H1 (cell line): ENCODE measurements at regions not wholly inside any gene's neighbourhood (a gene's known extent, or its start where the extent isn't known, plus 50 kb on each side); places are given as distances from the start of the nearest gene placed in this dataset.

ENCODE experiments used
- CHD2 ChIP-seq: IDR thresholded peaks from 2 replicates; pipeline ENCODE4 v1.6.1; 2012; ENCODE audit warnings: low read length, improper control_type of control experiment
- HDAC6 ChIP-seq: IDR thresholded peaks from one replicate; pipeline ENCODE4 v1.7.1; 2012; ENCODE audit warnings: low read depth, mild to moderate bottlenecking, inconsistent platforms, low read length, moderate library complexity
- JUN ChIP-seq: IDR thresholded peaks from 2 replicates; pipeline ENCODE4 v1.6.1; 2011; ENCODE audit warnings: low read depth, mild to moderate bottlenecking, improper control_type of control experiment, low read length
- NANOG ChIP-seq: IDR thresholded peaks from 2 replicates; pipeline ENCODE4 v1.6.1; 2011; ENCODE audit warnings: low read length, low read depth, mild to moderate bottlenecking, inconsistent platforms; ENCODE audit not compliant: insufficient read depth, poor library complexity, severe bottlenecking
- TBP ChIP-seq: IDR thresholded peaks from 2 replicates; pipeline ENCODE4 v1.6.1; 2011; ENCODE audit warnings: low read depth, low read length, improper control_type of control experiment
- TF ChIP-seq, protein P1 (sequence below): fragments of 300-600 bp; sonication (generic); IDR thresholded peaks from 2 replicates; pipeline ENCODE4 v1.7.1; 2012; ENCODE audit warnings: low read length, moderate library complexity, mild to moderate bottlenecking, inconsistent platforms; ENCODE audit not compliant: insufficient replicate concordance

DNA sequence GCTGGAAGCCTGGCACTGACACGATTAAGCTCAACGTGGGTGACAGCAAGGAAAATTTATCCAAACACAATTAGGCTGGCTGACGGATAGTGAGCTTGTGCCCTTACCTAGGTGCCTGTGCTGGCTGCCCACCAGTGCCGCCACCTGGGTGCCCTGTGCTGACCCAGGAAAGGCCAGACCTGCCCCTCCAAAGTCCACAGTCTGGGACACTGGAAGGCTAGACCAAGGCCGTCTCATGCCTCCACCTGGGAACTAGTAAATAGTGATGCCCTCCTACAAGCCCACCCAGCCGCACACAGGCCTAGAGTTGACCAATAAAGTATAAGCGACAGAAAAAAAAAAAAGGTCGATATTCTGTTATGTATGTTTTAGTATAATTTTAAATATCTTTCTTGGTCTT lies 142.6 kb upstream of the MCHR2 start (continued):
- TF ChIP-seq, protein P1, sequence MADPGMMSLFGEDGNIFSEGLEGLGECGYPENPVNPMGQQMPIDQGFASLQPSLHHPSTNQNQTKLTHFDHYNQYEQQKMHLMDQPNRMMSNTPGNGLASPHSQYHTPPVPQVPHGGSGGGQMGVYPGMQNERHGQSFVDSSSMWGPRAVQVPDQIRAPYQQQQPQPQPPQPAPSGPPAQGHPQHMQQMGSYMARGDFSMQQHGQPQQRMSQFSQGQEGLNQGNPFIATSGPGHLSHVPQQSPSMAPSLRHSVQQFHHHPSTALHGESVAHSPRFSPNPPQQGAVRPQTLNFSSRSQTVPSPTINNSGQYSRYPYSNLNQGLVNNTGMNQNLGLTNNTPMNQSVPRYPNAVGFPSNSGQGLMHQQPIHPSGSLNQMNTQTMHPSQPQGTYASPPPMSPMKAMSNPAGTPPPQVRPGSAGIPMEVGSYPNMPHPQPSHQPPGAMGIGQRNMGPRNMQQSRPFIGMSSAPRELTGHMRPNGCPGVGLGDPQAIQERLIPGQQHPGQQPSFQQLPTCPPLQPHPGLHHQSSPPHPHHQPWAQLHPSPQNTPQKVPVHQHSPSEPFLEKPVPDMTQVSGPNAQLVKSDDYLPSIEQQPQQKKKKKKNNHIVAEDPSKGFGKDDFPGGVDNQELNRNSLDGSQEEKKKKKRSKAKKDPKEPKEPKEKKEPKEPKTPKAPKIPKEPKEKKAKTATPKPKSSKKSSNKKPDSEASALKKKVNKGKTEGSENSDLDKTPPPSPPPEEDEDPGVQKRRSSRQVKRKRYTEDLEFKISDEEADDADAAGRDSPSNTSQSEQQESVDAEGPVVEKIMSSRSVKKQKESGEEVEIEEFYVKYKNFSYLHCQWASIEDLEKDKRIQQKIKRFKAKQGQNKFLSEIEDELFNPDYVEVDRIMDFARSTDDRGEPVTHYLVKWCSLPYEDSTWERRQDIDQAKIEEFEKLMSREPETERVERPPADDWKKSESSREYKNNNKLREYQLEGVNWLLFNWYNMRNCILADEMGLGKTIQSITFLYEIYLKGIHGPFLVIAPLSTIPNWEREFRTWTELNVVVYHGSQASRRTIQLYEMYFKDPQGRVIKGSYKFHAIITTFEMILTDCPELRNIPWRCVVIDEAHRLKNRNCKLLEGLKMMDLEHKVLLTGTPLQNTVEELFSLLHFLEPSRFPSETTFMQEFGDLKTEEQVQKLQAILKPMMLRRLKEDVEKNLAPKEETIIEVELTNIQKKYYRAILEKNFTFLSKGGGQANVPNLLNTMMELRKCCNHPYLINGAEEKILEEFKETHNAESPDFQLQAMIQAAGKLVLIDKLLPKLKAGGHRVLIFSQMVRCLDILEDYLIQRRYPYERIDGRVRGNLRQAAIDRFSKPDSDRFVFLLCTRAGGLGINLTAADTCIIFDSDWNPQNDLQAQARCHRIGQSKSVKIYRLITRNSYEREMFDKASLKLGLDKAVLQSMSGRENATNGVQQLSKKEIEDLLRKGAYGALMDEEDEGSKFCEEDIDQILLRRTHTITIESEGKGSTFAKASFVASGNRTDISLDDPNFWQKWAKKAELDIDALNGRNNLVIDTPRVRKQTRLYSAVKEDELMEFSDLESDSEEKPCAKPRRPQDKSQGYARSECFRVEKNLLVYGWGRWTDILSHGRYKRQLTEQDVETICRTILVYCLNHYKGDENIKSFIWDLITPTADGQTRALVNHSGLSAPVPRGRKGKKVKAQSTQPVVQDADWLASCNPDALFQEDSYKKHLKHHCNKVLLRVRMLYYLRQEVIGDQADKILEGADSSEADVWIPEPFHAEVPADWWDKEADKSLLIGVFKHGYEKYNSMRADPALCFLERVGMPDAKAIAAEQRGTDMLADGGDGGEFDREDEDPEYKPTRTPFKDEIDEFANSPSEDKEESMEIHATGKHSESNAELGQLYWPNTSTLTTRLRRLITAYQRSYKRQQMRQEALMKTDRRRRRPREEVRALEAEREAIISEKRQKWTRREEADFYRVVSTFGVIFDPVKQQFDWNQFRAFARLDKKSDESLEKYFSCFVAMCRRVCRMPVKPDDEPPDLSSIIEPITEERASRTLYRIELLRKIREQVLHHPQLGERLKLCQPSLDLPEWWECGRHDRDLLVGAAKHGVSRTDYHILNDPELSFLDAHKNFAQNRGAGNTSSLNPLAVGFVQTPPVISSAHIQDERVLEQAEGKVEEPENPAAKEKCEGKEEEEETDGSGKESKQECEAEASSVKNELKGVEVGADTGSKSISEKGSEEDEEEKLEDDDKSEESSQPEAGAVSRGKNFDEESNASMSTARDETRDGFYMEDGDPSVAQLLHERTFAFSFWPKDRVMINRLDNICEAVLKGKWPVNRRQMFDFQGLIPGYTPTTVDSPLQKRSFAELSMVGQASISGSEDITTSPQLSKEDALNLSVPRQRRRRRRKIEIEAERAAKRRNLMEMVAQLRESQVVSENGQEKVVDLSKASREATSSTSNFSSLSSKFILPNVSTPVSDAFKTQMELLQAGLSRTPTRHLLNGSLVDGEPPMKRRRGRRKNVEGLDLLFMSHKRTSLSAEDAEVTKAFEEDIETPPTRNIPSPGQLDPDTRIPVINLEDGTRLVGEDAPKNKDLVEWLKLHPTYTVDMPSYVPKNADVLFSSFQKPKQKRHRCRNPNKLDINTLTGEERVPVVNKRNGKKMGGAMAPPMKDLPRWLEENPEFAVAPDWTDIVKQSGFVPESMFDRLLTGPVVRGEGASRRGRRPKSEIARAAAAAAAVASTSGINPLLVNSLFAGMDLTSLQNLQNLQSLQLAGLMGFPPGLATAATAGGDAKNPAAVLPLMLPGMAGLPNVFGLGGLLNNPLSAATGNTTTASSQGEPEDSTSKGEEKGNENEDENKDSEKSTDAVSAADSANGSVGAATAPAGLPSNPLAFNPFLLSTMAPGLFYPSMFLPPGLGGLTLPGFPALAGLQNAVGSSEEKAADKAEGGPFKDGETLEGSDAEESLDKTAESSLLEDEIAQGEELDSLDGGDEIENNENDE = no peak
- no peak for TF ChIP-seq HDAC6
- no peak for TF ChIP-seq JUN
- no peak for TF ChIP-seq CHD2
- no peak for TF ChIP-seq NANOG
- TF ChIP-seq TBP = no peak
- TF ChIP-seq, all 59 proteins: peak for 0
